Astrocyte of the cerebellum (primary cell): ENCODE measurements at regions not wholly inside any gene's neighbourhood (a gene's known extent, or its start where the extent isn't known, plus 50 kb on each side); places are given as distances from the start of the nearest gene placed in this dataset.

Experiments used
- DNase-seq: peaks from one replicate; pipeline ENCODE4 v3.0.0-alpha.2; 2011; ENCODE audit warnings: low read depth
- H3K4me3 ChIP-seq: 2 replicates; pipeline ENCODE4 v1.5.1; 2011; ENCODE audit warnings: mild to moderate bottlenecking, low read depth, low read length, moderate library complexity
- in situ Hi-C: cut with HindIII; loops from 2 replicates; pipeline ENCODE4 v1.10.0; 2017; ENCODE audit warnings: low sequenced_read_pairs
- TF ChIP-seq, protein P1 (sequence below): IDR thresholded peaks from 2 replicates; pipeline ENCODE4 v1.5.1; 2012; ENCODE audit warnings: low read length, low read depth, moderate library complexity, mild to moderate bottlenecking; ENCODE audit errors: missing control alignments

DNA sequence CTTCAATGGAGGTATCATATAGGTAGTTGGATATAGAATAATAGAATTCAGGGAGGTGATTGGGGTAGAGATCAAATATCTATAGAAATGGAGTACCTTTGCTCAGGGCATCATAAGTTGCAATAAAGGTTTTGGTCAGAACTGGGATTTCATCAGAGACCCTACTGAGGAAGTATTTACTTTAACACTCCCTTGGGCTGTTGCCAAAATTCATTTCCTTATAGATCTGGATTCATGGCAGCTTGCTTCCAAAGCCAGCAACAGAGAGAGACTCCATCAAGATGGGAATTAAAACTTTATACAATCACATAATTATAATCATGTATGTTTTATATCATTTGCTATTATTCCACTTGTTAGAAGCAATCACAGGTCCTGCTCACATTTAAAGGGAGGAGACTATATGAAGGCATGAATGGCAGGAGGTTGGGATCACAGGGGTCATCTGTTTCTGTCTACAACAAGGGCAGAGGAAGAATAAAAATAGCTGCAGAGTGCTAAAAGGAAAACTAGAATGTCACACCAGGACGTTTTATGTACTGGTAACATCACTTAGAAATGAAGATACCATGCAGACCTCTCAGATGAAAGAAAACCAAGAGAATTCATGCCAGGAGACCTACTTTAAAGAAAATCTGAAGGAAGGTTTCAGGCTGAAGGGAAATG, 902.1 kb upstream of the LCORL start:
- TF ChIP-seq, protein P1, sequence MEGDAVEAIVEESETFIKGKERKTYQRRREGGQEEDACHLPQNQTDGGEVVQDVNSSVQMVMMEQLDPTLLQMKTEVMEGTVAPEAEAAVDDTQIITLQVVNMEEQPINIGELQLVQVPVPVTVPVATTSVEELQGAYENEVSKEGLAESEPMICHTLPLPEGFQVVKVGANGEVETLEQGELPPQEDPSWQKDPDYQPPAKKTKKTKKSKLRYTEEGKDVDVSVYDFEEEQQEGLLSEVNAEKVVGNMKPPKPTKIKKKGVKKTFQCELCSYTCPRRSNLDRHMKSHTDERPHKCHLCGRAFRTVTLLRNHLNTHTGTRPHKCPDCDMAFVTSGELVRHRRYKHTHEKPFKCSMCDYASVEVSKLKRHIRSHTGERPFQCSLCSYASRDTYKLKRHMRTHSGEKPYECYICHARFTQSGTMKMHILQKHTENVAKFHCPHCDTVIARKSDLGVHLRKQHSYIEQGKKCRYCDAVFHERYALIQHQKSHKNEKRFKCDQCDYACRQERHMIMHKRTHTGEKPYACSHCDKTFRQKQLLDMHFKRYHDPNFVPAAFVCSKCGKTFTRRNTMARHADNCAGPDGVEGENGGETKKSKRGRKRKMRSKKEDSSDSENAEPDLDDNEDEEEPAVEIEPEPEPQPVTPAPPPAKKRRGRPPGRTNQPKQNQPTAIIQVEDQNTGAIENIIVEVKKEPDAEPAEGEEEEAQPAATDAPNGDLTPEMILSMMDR = no peak
- DNase-seq = no peak
- H3K4me3 ChIP-seq = no peak overlapping the region
- in situ Hi-C loops = no loop called here

DNA sequence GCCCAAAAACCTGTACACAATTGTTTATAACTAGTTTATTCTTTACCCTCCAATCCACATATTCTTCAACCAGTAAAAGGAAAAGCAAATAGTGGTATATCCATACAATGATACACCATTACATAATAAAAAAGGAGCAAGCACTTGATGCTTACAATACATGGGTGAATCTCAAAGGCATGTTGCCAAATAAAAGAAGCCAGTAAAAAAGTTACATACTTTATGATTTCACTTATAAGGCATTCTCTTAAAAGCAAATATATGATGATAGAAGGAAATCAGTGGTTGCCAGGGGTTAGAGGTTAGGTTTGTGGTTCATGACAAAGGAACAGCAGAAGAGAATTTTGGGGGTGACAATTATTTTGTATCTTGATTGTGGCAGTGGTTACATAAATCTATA, 896.1 kb upstream of the LCORL start:
- TF ChIP-seq, protein P1 = no peak

DNA sequence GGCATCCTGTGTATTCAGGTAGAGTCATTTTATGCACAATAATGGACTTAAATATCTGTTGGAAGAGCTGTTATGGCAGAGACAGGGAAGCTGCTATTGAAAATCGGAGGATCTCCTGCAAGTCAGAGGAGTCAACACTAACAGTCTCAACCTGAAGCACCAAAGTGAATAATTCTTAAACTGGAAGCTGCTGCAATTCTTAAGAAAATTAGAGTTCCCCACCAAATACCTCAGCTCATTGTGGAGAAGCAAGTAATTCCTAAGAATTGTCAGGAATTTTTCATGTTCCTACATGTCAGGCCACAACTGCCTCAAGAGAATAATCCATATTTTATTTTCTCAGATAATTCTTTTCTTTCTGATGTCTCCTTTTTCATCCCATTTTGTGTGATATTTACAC, 892.6 kb upstream of the LCORL start:
- in situ Hi-C loops = no loop called here
- TF ChIP-seq, protein P1 = no peak
- no peak for DNase-seq
- no peak overlapping the region for H3K4me3 ChIP-seq

More for the DNA sequence above, 896.1 kb upstream of the LCORL start:
- in situ Hi-C loops = no loop called here
- no peak for DNase-seq
- H3K4me3 ChIP-seq = no peak overlapping the region

DNA sequence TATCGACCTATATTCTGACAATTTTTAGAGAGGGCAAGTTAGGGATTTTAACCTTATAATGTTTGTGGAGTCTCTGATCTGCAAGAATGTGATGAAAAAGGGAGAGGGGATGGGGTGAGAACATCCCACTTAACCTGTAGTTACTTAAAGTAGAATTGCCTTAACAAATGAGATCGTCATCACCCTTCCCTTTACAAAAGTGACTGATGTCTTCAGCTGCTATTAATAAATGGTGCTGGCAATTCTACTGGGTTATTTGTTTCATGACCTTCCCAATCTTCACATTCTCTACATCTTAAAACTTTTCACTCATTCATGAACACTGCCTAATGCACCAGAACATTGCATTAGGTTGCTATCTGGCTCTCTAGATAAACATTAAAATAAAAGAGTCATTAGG, 873.4 kb upstream of the LCORL start:
- TF ChIP-seq, protein P1 = no peak
- in situ Hi-C loops = no loop called here
- no peak for DNase-seq
- no peak overlapping the region for H3K4me3 ChIP-seq

DNA sequence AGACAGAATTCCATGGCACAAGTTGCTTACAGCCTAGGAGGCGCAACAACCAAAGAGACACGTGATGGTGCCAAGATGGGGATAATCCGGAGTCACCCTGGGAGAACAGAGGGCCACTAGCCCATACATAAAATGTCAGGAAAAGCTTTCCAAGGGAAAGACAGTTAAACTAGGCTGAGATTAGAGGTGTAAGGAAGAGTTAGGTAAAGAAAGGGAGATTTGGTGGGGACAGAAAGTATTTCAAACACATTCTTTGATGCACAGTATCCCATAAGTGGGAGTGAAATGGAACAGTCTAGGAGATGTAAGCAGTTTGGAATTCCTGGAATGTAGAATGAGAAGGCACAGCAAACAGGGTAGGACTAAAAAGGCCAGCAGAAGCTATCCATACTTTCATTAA, 860.9 kb upstream of the LCORL start:
- H3K4me3 ChIP-seq = no peak overlapping the region

DNA sequence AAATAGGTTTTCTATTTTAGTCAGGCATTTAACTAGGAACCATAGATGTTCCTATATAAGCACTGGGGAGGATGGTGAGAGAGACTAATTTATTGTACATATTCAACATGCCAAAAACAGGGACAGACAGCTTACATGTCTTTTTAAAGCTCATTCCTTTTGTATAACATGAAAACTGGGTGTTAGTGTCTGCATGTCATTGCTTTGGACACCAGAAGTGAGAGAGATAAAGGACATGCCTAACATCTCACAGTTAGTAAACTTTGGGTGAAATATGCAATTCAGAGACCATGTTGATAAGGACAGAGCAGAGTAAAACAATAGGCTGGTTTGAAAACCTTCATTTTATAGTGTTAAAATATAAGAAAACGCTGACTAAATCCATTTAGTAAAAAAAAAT, 860.0 kb upstream of the LCORL start:
- in situ Hi-C loops = no loop called here
- no peak for DNase-seq
- TF ChIP-seq, protein P1 = no peak
- no peak overlapping the region for H3K4me3 ChIP-seq

More for the DNA sequence above, 860.9 kb upstream of the LCORL start:
- TF ChIP-seq, protein P1 = no peak
- in situ Hi-C loops = no loop called here
- peak; percentile 53 for DNase-seq
